NCI-H345 treated with DMSO at 0.1 percent for 48 hours (cell line): ENCODE measurements at regions not wholly inside any gene's neighbourhood (a gene's known extent, or its start where the extent isn't known, plus 50 kb on each side); places are given as distances from the start of the nearest gene placed in this dataset.
"Not testable (repeated sequence)": the region's sequence is repeated elsewhere in the genome, so short reads cannot be mapped to it uniquely, and the experiment has no call there.

Experiments
- DNase-seq: peaks from one replicate; lab custom pipeline; 2025; ENCODE audit not compliant: unreplicated experiment; lab: John Stamatoyannopoulos, UW

GRCh38 chr5:84494453-84494852 lies 109.8 kb upstream of the EDIL3 start:
- DNase-seq: no peak

- DNase-seq: no peak
Measured at GRCh38 chr5:84487963-84488362, 103.3 kb upstream of the EDIL3 start.

- DNase-seq: no peak
Measured at GRCh38 chr5:84480873-84481637, 96.4 kb upstream of the EDIL3 start.

GRCh38 chr5:84478603-84479002 lies 93.9 kb upstream of the EDIL3 start:
- DNase-seq: no peak

- DNase-seq: no peak
Measured at GRCh38 chr5:84477485-84477884, 92.8 kb upstream of the EDIL3 start.

- DNase-seq: no peak
Measured at GRCh38 chr5:84474126-84474525, 89.4 kb upstream of the EDIL3 start.

- no peak for DNase-seq
Measured at GRCh38 chr5:84453405-84453804, 68.7 kb upstream of the EDIL3 start.

- DNase-seq: no peak
Measured at GRCh38 chr5:84450617-84451414, 66.1 kb upstream of the EDIL3 start.

GRCh38 chr5:84445049-84445685 lies 60.5 kb upstream of the EDIL3 start:
- no peak for DNase-seq

GRCh38 chr5:84438456-84438855 lies 53.8 kb upstream of the EDIL3 start:
- no peak for DNase-seq

- DNase-seq: no peak
Measured at GRCh38 chr5:84437673-84438315, 53.1 kb upstream of the EDIL3 start.

- no peak for DNase-seq
Measured at GRCh38 chr5:84436866-84437265, 52.2 kb upstream of the EDIL3 start.

- not testable (repeated sequence) for DNase-seq
Measured at GRCh38 chr5:84435861-84436346, 51.2 kb upstream of the EDIL3 start.
